ENCODE measurements at regions not wholly inside any gene's neighbourhood (a gene's known extent, or its start where the extent isn't known, plus 50 kb on each side); places are given as distances from the start of the nearest gene placed in this dataset.

GRCh38 chr5:17947029-17947428 lies 312.8 kb downstream of the TAF11L14 start:
- TF ChIP-seq CTCF (optimal IDR thresholded peaks at IDR 0.05 in 1 of 3, IDR thresholded peaks at IDR 0.05 in 1 of 3, conservative IDR thresholded peaks at IDR 0.05 in 1 of 3; ENCODE audit: extremely low read depth in 1 of 3, insufficient read depth in 2 of 3, low read length in 3 of 3) (no peak), EZH2 (IDR thresholded peaks at IDR 0.05; ENCODE audit: low read length) (no peak)
